Neural cell (in vitro differentiated cells): ENCODE measurements at regions not wholly inside any gene's neighbourhood (a gene's known extent, or its start where the extent isn't known, plus 50 kb on each side); places are given as distances from the start of the nearest gene placed in this dataset.

ENCODE experiments used
- EP300 ChIP-seq: fragments of 450-650 bp; conservative IDR thresholded peaks from 2 replicates; pipeline ENCODE4 v1.6.1; 2014; ENCODE audit warnings: antibody characterized with exemption, mild to moderate bottlenecking, moderate library complexity; ENCODE audit not compliant: poor library complexity, severe bottlenecking
- EZH2 ChIP-seq: fragments of 200-600, 300-800 bp; shearing (Covaris generic), sonication (generic); IDR thresholded peaks from 2 replicates; pipeline ENCODE4 v1.6.1; 2014; ENCODE audit warnings: antibody characterized with exemption, low read length, borderline replicate concordance, mild to moderate bottlenecking; ENCODE audit not compliant: insufficient read depth, poor library complexity, severe bottlenecking
- MXI1 ChIP-seq: fragments of 450-650 bp; conservative IDR thresholded peaks from 2 replicates; pipeline ENCODE4 v1.6.1; 2014; ENCODE audit warnings: antibody characterized with exemption, mild to moderate bottlenecking; ENCODE audit not compliant: poor library complexity, severe bottlenecking
- POLR2AphosphoS5 ChIP-seq: IDR thresholded peaks from 2 replicates; pipeline ENCODE4 v1.6.1; 2012
- RAD21 ChIP-seq: fragments of 450-650 bp; conservative IDR thresholded peaks from 2 replicates; pipeline ENCODE4 v1.6.1; 2014; ENCODE audit warnings: antibody characterized with exemption, mild to moderate bottlenecking, moderate library complexity
- SMC3 ChIP-seq: fragments of 450-650 bp; conservative IDR thresholded peaks from 2 replicates; pipeline ENCODE4 v1.6.1; 2014; ENCODE audit warnings: antibody characterized with exemption, mild to moderate bottlenecking, moderate library complexity; ENCODE audit not compliant: poor library complexity
- TF ChIP-seq, protein P1 (sequence below): fragments of 450-650 bp; IDR thresholded peaks from 2 replicates; pipeline ENCODE4 v1.5.1; 2014; ENCODE audit warnings: antibody characterized with exemption, mild to moderate bottlenecking, moderate library complexity; ENCODE audit not compliant: poor library complexity, severe bottlenecking
- TF ChIP-seq, protein P2 (sequence below): IDR thresholded peaks from 2 replicates; pipeline ENCODE4 v1.6.1; 2012; ENCODE audit warnings: borderline replicate concordance

DNA sequence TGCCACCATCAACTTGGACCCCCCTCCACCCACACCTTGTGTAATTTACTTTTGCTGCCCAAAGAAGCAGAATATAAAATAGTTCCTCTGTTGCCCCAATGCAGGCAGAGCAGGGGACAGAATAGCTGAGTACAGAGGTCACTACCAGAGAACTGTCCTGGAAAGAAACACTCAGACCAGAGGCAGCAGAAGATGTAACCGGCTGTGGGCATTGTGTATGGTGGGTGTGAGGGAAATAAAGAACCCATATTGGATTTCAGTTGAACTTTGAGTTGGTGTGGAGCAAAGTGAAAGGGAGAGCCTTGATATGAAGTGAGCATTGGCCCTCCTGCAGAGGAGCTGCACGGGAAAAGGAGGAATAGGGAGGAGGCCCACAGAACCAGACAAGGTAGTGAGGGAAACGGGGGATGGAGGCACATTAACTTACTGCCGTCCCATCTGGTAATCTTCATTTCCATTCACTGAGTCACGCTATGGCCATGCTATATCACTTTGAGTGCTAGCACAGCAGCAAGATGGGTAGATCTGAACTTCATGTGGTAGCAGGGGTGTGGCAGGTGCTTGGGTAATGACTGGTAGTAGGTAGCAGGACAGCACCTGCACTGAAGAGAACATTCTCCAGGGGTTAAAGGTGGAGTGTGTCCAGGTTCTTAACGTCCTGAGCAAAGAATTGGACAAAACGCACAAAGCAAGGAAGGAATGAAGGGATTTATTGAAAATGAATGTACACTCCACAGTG lies 56.3 kb upstream of the FBXO28 start:
- TF ChIP-seq, protein P1, sequence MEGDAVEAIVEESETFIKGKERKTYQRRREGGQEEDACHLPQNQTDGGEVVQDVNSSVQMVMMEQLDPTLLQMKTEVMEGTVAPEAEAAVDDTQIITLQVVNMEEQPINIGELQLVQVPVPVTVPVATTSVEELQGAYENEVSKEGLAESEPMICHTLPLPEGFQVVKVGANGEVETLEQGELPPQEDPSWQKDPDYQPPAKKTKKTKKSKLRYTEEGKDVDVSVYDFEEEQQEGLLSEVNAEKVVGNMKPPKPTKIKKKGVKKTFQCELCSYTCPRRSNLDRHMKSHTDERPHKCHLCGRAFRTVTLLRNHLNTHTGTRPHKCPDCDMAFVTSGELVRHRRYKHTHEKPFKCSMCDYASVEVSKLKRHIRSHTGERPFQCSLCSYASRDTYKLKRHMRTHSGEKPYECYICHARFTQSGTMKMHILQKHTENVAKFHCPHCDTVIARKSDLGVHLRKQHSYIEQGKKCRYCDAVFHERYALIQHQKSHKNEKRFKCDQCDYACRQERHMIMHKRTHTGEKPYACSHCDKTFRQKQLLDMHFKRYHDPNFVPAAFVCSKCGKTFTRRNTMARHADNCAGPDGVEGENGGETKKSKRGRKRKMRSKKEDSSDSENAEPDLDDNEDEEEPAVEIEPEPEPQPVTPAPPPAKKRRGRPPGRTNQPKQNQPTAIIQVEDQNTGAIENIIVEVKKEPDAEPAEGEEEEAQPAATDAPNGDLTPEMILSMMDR, result no peak
- TF ChIP-seq, protein P2, sequence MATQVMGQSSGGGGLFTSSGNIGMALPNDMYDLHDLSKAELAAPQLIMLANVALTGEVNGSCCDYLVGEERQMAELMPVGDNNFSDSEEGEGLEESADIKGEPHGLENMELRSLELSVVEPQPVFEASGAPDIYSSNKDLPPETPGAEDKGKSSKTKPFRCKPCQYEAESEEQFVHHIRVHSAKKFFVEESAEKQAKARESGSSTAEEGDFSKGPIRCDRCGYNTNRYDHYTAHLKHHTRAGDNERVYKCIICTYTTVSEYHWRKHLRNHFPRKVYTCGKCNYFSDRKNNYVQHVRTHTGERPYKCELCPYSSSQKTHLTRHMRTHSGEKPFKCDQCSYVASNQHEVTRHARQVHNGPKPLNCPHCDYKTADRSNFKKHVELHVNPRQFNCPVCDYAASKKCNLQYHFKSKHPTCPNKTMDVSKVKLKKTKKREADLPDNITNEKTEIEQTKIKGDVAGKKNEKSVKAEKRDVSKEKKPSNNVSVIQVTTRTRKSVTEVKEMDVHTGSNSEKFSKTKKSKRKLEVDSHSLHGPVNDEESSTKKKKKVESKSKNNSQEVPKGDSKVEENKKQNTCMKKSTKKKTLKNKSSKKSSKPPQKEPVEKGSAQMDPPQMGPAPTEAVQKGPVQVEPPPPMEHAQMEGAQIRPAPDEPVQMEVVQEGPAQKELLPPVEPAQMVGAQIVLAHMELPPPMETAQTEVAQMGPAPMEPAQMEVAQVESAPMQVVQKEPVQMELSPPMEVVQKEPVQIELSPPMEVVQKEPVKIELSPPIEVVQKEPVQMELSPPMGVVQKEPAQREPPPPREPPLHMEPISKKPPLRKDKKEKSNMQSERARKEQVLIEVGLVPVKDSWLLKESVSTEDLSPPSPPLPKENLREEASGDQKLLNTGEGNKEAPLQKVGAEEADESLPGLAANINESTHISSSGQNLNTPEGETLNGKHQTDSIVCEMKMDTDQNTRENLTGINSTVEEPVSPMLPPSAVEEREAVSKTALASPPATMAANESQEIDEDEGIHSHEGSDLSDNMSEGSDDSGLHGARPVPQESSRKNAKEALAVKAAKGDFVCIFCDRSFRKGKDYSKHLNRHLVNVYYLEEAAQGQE, result no peak
- TF ChIP-seq EP300 (no peak), RAD21 (no peak), POLR2AphosphoS5 (no peak), MXI1 (no peak), SMC3 (no peak), EZH2 (no peak)
